Panc1 (cell line): ENCODE measurements at regions not wholly inside any gene's neighbourhood (a gene's known extent, or its start where the extent isn't known, plus 50 kb on each side); places are given as distances from the start of the nearest gene placed in this dataset.

Experiments used
- POLR2AphosphoS5 ChIP-seq: IDR thresholded peaks from 2 replicates; pipeline ENCODE4 v1.6.1; 2012; ENCODE audit warnings: mild to moderate bottlenecking, low read depth, low read length, moderate library complexity
- SIN3A ChIP-seq: IDR thresholded peaks from 2 replicates; pipeline ENCODE4 v1.6.1; 2012; ENCODE audit warnings: low read depth, mild to moderate bottlenecking, low read length, moderate library complexity, borderline replicate concordance; ENCODE audit not compliant: insufficient read depth
- TCF7L2 ChIP-seq: IDR thresholded peaks from 2 replicates; pipeline ENCODE4 v1.6.1; 2011; ENCODE audit warnings: mild to moderate bottlenecking, low read depth, low read length, inconsistent platforms
- TF ChIP-seq, protein P1 (sequence below): fragments of 450-650 bp; IDR thresholded peaks from 2 replicates; pipeline ENCODE4 v1.5.1; 2017; ENCODE audit warnings: mild to moderate bottlenecking
- TF ChIP-seq, protein P2 (sequence below), 2 experiments: IDR thresholded peaks; 2 replicates each; pipeline ENCODE4 v1.6.1; 2011 to 2012; ENCODE audit warnings: low read depth in 2 of 2, control low read depth in 1 of 2, low read length in 1 of 2, mild to moderate bottlenecking in 1 of 2, moderate library complexity in 1 of 2; ENCODE audit not compliant: insufficient read depth in 1 of 2

- TF ChIP-seq, protein P1, sequence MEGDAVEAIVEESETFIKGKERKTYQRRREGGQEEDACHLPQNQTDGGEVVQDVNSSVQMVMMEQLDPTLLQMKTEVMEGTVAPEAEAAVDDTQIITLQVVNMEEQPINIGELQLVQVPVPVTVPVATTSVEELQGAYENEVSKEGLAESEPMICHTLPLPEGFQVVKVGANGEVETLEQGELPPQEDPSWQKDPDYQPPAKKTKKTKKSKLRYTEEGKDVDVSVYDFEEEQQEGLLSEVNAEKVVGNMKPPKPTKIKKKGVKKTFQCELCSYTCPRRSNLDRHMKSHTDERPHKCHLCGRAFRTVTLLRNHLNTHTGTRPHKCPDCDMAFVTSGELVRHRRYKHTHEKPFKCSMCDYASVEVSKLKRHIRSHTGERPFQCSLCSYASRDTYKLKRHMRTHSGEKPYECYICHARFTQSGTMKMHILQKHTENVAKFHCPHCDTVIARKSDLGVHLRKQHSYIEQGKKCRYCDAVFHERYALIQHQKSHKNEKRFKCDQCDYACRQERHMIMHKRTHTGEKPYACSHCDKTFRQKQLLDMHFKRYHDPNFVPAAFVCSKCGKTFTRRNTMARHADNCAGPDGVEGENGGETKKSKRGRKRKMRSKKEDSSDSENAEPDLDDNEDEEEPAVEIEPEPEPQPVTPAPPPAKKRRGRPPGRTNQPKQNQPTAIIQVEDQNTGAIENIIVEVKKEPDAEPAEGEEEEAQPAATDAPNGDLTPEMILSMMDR = no peak
- TF ChIP-seq, protein P2, sequence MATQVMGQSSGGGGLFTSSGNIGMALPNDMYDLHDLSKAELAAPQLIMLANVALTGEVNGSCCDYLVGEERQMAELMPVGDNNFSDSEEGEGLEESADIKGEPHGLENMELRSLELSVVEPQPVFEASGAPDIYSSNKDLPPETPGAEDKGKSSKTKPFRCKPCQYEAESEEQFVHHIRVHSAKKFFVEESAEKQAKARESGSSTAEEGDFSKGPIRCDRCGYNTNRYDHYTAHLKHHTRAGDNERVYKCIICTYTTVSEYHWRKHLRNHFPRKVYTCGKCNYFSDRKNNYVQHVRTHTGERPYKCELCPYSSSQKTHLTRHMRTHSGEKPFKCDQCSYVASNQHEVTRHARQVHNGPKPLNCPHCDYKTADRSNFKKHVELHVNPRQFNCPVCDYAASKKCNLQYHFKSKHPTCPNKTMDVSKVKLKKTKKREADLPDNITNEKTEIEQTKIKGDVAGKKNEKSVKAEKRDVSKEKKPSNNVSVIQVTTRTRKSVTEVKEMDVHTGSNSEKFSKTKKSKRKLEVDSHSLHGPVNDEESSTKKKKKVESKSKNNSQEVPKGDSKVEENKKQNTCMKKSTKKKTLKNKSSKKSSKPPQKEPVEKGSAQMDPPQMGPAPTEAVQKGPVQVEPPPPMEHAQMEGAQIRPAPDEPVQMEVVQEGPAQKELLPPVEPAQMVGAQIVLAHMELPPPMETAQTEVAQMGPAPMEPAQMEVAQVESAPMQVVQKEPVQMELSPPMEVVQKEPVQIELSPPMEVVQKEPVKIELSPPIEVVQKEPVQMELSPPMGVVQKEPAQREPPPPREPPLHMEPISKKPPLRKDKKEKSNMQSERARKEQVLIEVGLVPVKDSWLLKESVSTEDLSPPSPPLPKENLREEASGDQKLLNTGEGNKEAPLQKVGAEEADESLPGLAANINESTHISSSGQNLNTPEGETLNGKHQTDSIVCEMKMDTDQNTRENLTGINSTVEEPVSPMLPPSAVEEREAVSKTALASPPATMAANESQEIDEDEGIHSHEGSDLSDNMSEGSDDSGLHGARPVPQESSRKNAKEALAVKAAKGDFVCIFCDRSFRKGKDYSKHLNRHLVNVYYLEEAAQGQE (IDR thresholded peaks at IDR 0.05; ENCODE audit: insufficient read depth in 1 of 2, low read depth in 2 of 2, low read length in 1 of 2) = no peak
- TF ChIP-seq SIN3A (no peak), POLR2AphosphoS5 (no peak), TCF7L2 (no peak)
Measured at GRCh38 chr12:89243771-89244170, 108.5 kb downstream of the DUSP6 start.
